Hematopoietic multipotent progenitor cell treated with erythropoietin and hydrocortisone succinate and interleukin-3 and kit ligand, for 8 days (in vitro differentiated cells): ENCODE measurements at regions not wholly inside any gene's neighbourhood (a gene's known extent, or its start where the extent isn't known, plus 50 kb on each side); places are given as distances from the start of the nearest gene placed in this dataset.
"Not testable (repeated sequence)": the region's sequence is repeated elsewhere in the genome, so short reads cannot be mapped to it uniquely, and the experiment has no call there.

ENCODE experiments used
- DNase-seq: peaks from one replicate; pipeline ENCODE4 v3.0.0-alpha.2; 2015

- DNase-seq, result no peak
Measured at GRCh38 chr1:10867914-10868598, 71.6 kb upstream of the CASZ1 start.

- no peak for DNase-seq
Measured at GRCh38 chr1:10868599-10868965, 72.1 kb upstream of the CASZ1 start.

- DNase-seq, result no peak
Measured at GRCh38 chr1:10869933-10870332, 73.5 kb upstream of the CASZ1 start.

- DNase-seq, result no peak
Measured at GRCh38 chr1:10870493-10871096, 74.1 kb upstream of the CASZ1 start.

GRCh38 chr1:10873189-10873588 is 76.7 kb upstream of the CASZ1 start:
- peak; percentile 7 for DNase-seq

- DNase-seq, result no peak
Measured at GRCh38 chr1:10874351-10874750, 77.9 kb upstream of the CASZ1 start.

GRCh38 chr1:10877894-10878293 is 81.4 kb upstream of the CASZ1 start:
- no peak for DNase-seq

GRCh38 chr1:10878469-10878868 is 82.0 kb upstream of the CASZ1 start:
- no peak for DNase-seq

- no peak for DNase-seq
Measured at GRCh38 chr1:10880063-10880462, 83.6 kb upstream of the CASZ1 start.

GRCh38 chr1:10881046-10881445 is 84.6 kb upstream of the CASZ1 start:
- no peak for DNase-seq

GRCh38 chr1:10882069-10882468 is 85.6 kb upstream of the CASZ1 start:
- DNase-seq, result no peak

- DNase-seq, result not testable (repeated sequence)
Measured at GRCh38 chr1:10887032-10887431, 90.6 kb upstream of the CASZ1 start.

- no peak for DNase-seq
Measured at GRCh38 chr1:10888291-10888690, 91.8 kb upstream of the CASZ1 start.

GRCh38 chr1:10888791-10889649 is 92.6 kb upstream of the CASZ1 start:
- DNase-seq, result no peak

- DNase-seq, result no peak
Measured at GRCh38 chr1:10889650-10890353, 93.4 kb upstream of the CASZ1 start.

GRCh38 chr1:10890491-10891071 is 94.1 kb upstream of the CASZ1 start:
- DNase-seq, result no peak

GRCh38 chr1:10891091-10891490 is 94.6 kb upstream of the CASZ1 start:
- no peak for DNase-seq

- DNase-seq, result no peak
Measured at GRCh38 chr1:10892138-10893065, 96.0 kb upstream of the CASZ1 start.

- DNase-seq, result no peak
Measured at GRCh38 chr1:10895621-10896020, 99.2 kb upstream of the CASZ1 start.

- DNase-seq, result no peak
Measured at GRCh38 chr1:10896673-10897072, 100.2 kb upstream of the CASZ1 start.

- no peak for DNase-seq
Measured at GRCh38 chr1:10897321-10897980, 101.0 kb upstream of the CASZ1 start.
